K562 (cell line): ENCODE measurements at regions not wholly inside any gene's neighbourhood (a gene's known extent, or its start where the extent isn't known, plus 50 kb on each side); places are given as distances from the start of the nearest gene placed in this dataset.

ENCODE experiments used
- ATAC-seq: fragments of 200-7000 bp; cut with Tn5 transposase; 3 replicates; pipeline ENCODE4 v1.9.1; 2020; ENCODE audit warnings: moderate library complexity
- BruUV-seq: library from RNA; stranded (reverse); fragments of 400-500 nt; replicated peaks from 2 replicates; lab custom pipeline; 2021; lab: Mats Ljungman, UMichigan
- CTCF ChIA-PET: fragments of 300-600 bp; formaldehyde crosslinking; extraction: SDS; loops from one replicate; lab custom pipeline; 2021; ENCODE audit warnings: low intra/inter-chr PET ratio; lab: Yijun Ruan, JAX
- POLR2A ChIA-PET: fragments of 300-600, 350-650 bp; sonication (Branson Sonifier 250); formaldehyde crosslinking; extraction: SDS; loops from one replicate; lab custom pipeline; 2021; ENCODE audit warnings: antibody characterized with exemption, inconsistent platforms; lab: Yijun Ruan, JAX
- DNase-seq, 4 experiments: peaks; one replicate each; pipeline versions ENCODE4 v3.0.0 to v3.0.0-alpha.2; 2011 to 2018; ENCODE audit warnings: low spot score in 3 of 4, mixed read lengths in 3 of 4; ENCODE audit errors: extremely low read depth in 1 of 4
- FAIRE-seq: peaks from 2 replicates; lab custom pipeline; 2011; peaks lifted over from hg19 to GRCh38; lab: Jason Lieb, UNC
- H2AFZ ChIP-seq: 2 replicates; pipeline ENCODE4 v1.6.0; 2011; ENCODE audit warnings: low read depth, low read length, control low read depth, inconsistent platforms
- H3K27ac ChIP-seq: fragments of 200-600 bp; 3 replicates; pipeline ENCODE4 v1.8.0; 2011; ENCODE audit warnings: low read depth, mild to moderate bottlenecking, control low read depth, inconsistent platforms, low read length, moderate library complexity, mixed read lengths; ENCODE audit errors: extremely low read depth
- H3K27me3 ChIP-seq, 2 experiments: fragments of 300-600 bp in 1 of 2; 2 replicates in 1 of 2; 3 replicates in 1 of 2; pipeline versions ENCODE4 v1.6.0 to v1.8.0; 2011; ENCODE audit warnings: inconsistent platforms in 2 of 2, low read length in 2 of 2, mild to moderate bottlenecking in 1 of 2, mixed read lengths in 1 of 2, moderate library complexity in 1 of 2; ENCODE audit not compliant: control insufficient read depth in 2 of 2, insufficient read depth in 2 of 2
- H3K36me3 ChIP-seq: fragments of 300-600 bp; 3 replicates; pipeline ENCODE4 v1.8.0; 2011; ENCODE audit warnings: mild to moderate bottlenecking, low read length, inconsistent platforms; ENCODE audit not compliant: control insufficient read depth, insufficient read depth
- H3K4me1 ChIP-seq, 2 experiments: fragments of 200-600 bp in 1 of 2; replicated peaks in 1 of 2; 2 replicates in 1 of 2; 3 replicates in 1 of 2; pipeline versions ENCODE4 v1.5.1 to v1.8.0; 2011; ENCODE audit warnings: inconsistent platforms in 2 of 2, low read length in 2 of 2, mild to moderate bottlenecking in 1 of 2, mixed read lengths in 1 of 2, moderate library complexity in 1 of 2; ENCODE audit not compliant: control insufficient read depth in 2 of 2, insufficient read depth in 2 of 2
- H3K4me2 ChIP-seq: 2 replicates; pipeline ENCODE4 v1.6.1; 2011; ENCODE audit warnings: low read length, control low read depth, inconsistent platforms, mixed read lengths; ENCODE audit not compliant: insufficient read depth
- H3K4me3 ChIP-seq: fragments of 200-600 bp; sonication (generic), shearing (Covaris generic); 2 replicates; pipeline ENCODE4 v1.5.1; 2016; ENCODE audit warnings: control low read depth, inconsistent platforms
- H3K79me2 ChIP-seq: fragments of 200-600 bp; 3 replicates; pipeline ENCODE4 v1.8.0; 2011; ENCODE audit warnings: low read length, inconsistent platforms; ENCODE audit not compliant: control insufficient read depth, insufficient read depth
- H3K9ac ChIP-seq, 2 experiments: 2 replicates each; pipeline versions ENCODE4 v1.6.0 to v1.6.1; 2011; ENCODE audit warnings: low read depth in 2 of 2, low read length in 2 of 2, control low read depth in 1 of 2, inconsistent platforms in 1 of 2, mild to moderate bottlenecking in 1 of 2, mixed read lengths in 1 of 2; ENCODE audit not compliant: insufficient read depth in 1 of 2
- H3K9me1 ChIP-seq: one replicate; pipeline ENCODE4 v1.6.0; 2011; ENCODE audit warnings: inconsistent platforms, mild to moderate bottlenecking, low read length, moderate library complexity; ENCODE audit not compliant: control insufficient read depth, insufficient read depth
- H3K9me3 ChIP-seq: replicated peaks from 2 replicates; pipeline ENCODE4 v1.5.1; 2011; ENCODE audit warnings: low read depth, low read length, inconsistent platforms; ENCODE audit not compliant: control insufficient read depth, insufficient read depth
- H4K20me1 ChIP-seq: replicated peaks from 2 replicates; pipeline ENCODE4 v1.6.1; 2011; ENCODE audit warnings: low read length, inconsistent platforms, mixed read lengths; ENCODE audit not compliant: control insufficient read depth, insufficient read depth
- BCLAF1 ChIP-seq, 2 experiments: fragments of 450-650 bp in 1 of 2; IDR thresholded peaks; 2 replicates each; pipeline ENCODE4 v1.6.1; 2011 to 2017; ENCODE audit warnings: low read depth in 2 of 2, antibody characterized with exemption in 1 of 2, borderline replicate concordance in 1 of 2, low read length in 1 of 2, mild to moderate bottlenecking in 1 of 2, mixed read lengths in 1 of 2; ENCODE audit not compliant: control insufficient read depth in 1 of 2
- KAT8 ChIP-seq: fragments of 450-650 bp; IDR thresholded peaks from 2 replicates; pipeline ENCODE4 v1.6.1; 2016; ENCODE audit warnings: low read depth, mild to moderate bottlenecking
- MECOM ChIP-seq: fragments of 250-450 bp; sonication (Bioruptor Pico); IDR thresholded peaks from 2 replicates; pipeline ENCODE4 v1.8.0; 2022; ENCODE audit warnings: inconsistent platforms
- NFIX ChIP-seq: fragments of 250-450 bp; sonication (Bioruptor Pico); IDR thresholded peaks from 2 replicates; pipeline ENCODE4 v1.4.0; 2020; ENCODE audit warnings: low read depth, mild to moderate bottlenecking, moderate library complexity
- RBM14 ChIP-seq: fragments of 200-400 bp; formaldehyde crosslinking; IDR thresholded peaks from 2 replicates; pipeline ENCODE4 v1.6.1; 2018; ENCODE audit warnings: low read depth, mild to moderate bottlenecking, low read length, moderate library complexity, borderline replicate concordance; ENCODE audit not compliant: insufficient read depth
- RHOXF2B ChIP-seq: fragments of 250-450 bp; sonication (Bioruptor Pico); conservative IDR thresholded peaks from 2 replicates; pipeline ENCODE4 v1.5.1; 2021
- TEAD2 ChIP-seq: fragments of 450-650 bp; IDR thresholded peaks from 2 replicates; pipeline ENCODE4 v1.6.1; 2016; ENCODE audit warnings: missing genetic modification characterization, control low read depth, missing compliant biosample characterization
- ZC3H11A ChIP-seq: IDR thresholded peaks from 2 replicates; pipeline ENCODE4 v1.6.1; 2012; ENCODE audit warnings: low read depth, low read length, improper control_type of control experiment
- ZNF121 ChIP-seq: sonication (generic); formaldehyde crosslinking; conservative IDR thresholded peaks from 2 replicates; pipeline ENCODE4 v1.8.0; 2022; ENCODE audit warnings: missing genetic modification reagents
- ZNF347 ChIP-seq: fragments of 450-650 bp; formaldehyde crosslinking; IDR thresholded peaks from 2 replicates; pipeline ENCODE4 v1.4.0; 2020; ENCODE audit warnings: low read depth, mild to moderate bottlenecking, moderate library complexity
- WGBS: fragments of 100-300 bp; shearing (Covaris generic); methylation state at CpG from one replicate; pipeline ENCODE4 v1.1.6; 2016; ENCODE audit warnings: low coverage, mixed read lengths; ENCODE audit not compliant: insufficient coverage; ENCODE audit errors: missing lambda C conversion rate; 5-methylcytosine and 5-hydroxymethylcytosine counted together
- in situ Hi-C: fragments of 300-500 bp; cut with MboI; formaldehyde crosslinking; loops from 4 replicates; pipeline ENCODE4 v1.15.0; 2018; ENCODE audit warnings: inconsistent platforms, mixed read lengths
- intact Hi-C: fragments of 100-400 bp; cut with micrococcal nuclease; formaldehyde crosslinking; loops from 2 replicates; pipeline ENCODE4 v1.14.2; 2022
- TF ChIP-seq, protein P1 (sequence below): fragments of 150-350 bp; IDR thresholded peaks from 2 replicates; pipeline ENCODE4 v1.6.1; 2014; ENCODE audit warnings: low read depth, mild to moderate bottlenecking, low read length, borderline replicate concordance

- in situ Hi-C loops, result no loop called here
- TF ChIP-seq ZC3H11A (no peak), RHOXF2B (CRISPR knock-in tag) (no peak), ZNF347 (CRISPR knock-in tag) (no peak)
- DNase-seq, result no peak
- no peak overlapping the region for H3K9ac ChIP-seq
- no peaks in the 10 kb centered on the region for H3K27me3 ChIP-seq
- no peak overlapping the region for H2AFZ ChIP-seq
- no peak for ATAC-seq
- H3K9me1 ChIP-seq, result no peaks in the 10 kb centered on the region
- no peak overlapping the region for H3K4me2 ChIP-seq
- no peak overlapping the region for H3K4me3 ChIP-seq
- ChIA-PET POLR2A (no interaction called here), CTCF (no interaction called here)
- H3K79me2 ChIP-seq, result no peaks in the 10 kb centered on the region
- intact Hi-C loops, result no loop called here
- no peak for FAIRE-seq
- H3K27ac ChIP-seq, result no peak overlapping the region
- H3K36me3 ChIP-seq, result no peaks in the 10 kb centered on the region
- 7% methylated on average over 3 of the region's 3 CpGs for whole genome bisulfite sequencing
- no peaks in the 10 kb centered on the region for H3K4me1 ChIP-seq
- H3K9me3 ChIP-seq, result no peaks in the 10 kb centered on the region
- H4K20me1 ChIP-seq, result no peaks in the 10 kb centered on the region
- BruUV-seq, result no TSS peak
Measured at GRCh38 chr14:87503711-87504110, 489.3 kb downstream of the GALC start.

- no peak for FAIRE-seq
- intact Hi-C loops (no loop called here), in situ Hi-C loops (no loop called here)
- no peak for DNase-seq
- WGBS, result 0% methylated on average over 3 of the region's 3 CpGs
- no TSS peak for BruUV-seq
- Histone ChIP-seq H3K27me3 (no peaks in the 10 kb centered on the region), H3K4me2 (no peak overlapping the region), H3K4me3 (no peak overlapping the region), H3K9ac (no peak overlapping the region), H4K20me1 (no peaks in the 10 kb centered on the region), H3K27ac (no peak overlapping the region), H3K79me2 (no peaks in the 10 kb centered on the region), H3K9me1 (no peaks in the 10 kb centered on the region), H3K9me3 (no peaks in the 10 kb centered on the region), H3K36me3 (no peaks in the 10 kb centered on the region), H2AFZ (no peak overlapping the region), H3K4me1 (no peaks in the 10 kb centered on the region)
- ATAC-seq, result no peak
- ChIA-PET POLR2A (no interaction called here), CTCF (no interaction called here)
- no peak for TF ChIP-seq MECOM (CRISPR knock-in tag)
- no peak for TF ChIP-seq KAT8
- TF ChIP-seq BCLAF1 (IDR thresholded peaks at IDR 0.05; ENCODE audit: borderline replicate concordance in 1 of 2, control insufficient read depth in 1 of 2, low read depth in 2 of 2, low read length in 1 of 2), result no peak
- no peak for TF ChIP-seq TEAD2 (tag)
- TF ChIP-seq RBM14, result no peak
- TF ChIP-seq, protein P1, sequence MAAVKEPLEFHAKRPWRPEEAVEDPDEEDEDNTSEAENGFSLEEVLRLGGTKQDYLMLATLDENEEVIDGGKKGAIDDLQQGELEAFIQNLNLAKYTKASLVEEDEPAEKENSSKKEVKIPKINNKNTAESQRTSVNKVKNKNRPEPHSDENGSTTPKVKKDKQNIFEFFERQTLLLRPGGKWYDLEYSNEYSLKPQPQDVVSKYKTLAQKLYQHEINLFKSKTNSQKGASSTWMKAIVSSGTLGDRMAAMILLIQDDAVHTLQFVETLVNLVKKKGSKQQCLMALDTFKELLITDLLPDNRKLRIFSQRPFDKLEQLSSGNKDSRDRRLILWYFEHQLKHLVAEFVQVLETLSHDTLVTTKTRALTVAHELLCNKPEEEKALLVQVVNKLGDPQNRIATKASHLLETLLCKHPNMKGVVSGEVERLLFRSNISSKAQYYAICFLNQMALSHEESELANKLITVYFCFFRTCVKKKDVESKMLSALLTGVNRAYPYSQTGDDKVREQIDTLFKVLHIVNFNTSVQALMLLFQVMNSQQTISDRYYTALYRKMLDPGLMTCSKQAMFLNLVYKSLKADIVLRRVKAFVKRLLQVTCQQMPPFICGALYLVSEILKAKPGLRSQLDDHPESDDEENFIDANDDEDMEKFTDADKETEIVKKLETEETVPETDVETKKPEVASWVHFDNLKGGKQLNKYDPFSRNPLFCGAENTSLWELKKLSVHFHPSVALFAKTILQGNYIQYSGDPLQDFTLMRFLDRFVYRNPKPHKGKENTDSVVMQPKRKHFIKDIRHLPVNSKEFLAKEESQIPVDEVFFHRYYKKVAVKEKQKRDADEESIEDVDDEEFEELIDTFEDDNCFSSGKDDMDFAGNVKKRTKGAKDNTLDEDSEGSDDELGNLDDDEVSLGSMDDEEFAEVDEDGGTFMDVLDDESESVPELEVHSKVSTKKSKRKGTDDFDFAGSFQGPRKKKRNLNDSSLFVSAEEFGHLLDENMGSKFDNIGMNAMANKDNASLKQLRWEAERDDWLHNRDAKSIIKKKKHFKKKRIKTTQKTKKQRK, result no peak
- TF ChIP-seq NFIX (CRISPR knock-in tag), result no peak
- TF ChIP-seq ZNF121, result no peak
Measured at GRCh38 chr14:87497301-87497700, 495.7 kb downstream of the GALC start.
